Activated T-cell treated with anti-CD3 and anti-CD28 coated beads, Interleukin-2, amount 50 U/mL, for 1 hour (primary cell): ENCODE measurements at regions not wholly inside any gene's neighbourhood (a gene's known extent, or its start where the extent isn't known, plus 50 kb on each side); places are given as distances from the start of the nearest gene placed in this dataset.

ENCODE experiments used
- DNase-seq: peaks from one replicate; pipeline ENCODE4 v3.0.0-alpha.2; 2020

DNA sequence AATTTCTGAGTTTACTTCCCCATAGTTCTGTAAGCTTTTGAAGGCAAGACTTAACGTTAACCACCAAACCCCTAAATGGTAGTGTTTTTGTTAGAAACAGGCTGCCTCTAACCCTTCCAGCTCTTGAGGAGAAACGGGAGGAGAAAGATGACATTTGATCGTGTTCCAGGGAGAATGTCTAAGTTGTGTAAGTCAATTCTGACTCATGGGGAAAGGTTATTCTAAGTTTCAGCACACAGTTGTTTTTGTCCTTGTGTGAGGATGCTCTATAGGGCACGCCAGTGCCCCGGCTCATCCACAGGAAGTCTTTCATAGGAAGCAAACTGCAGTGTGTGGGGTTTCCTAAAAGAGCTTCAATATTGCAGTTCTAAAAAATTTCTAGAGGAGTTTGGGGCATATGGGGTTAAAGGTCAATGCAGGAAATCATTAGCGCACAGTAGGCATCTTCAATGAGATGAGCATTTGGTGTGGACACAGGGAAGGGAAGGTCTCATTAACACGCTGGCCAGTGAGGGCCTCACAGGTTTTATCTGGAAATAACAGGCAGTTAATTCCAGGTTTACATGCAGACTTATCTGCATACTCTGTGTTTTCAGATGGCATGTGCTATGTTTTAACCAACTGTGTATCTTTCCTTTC, 638.2 kb upstream of the IGFBP3 start:
- DNase-seq: no peak

DNA sequence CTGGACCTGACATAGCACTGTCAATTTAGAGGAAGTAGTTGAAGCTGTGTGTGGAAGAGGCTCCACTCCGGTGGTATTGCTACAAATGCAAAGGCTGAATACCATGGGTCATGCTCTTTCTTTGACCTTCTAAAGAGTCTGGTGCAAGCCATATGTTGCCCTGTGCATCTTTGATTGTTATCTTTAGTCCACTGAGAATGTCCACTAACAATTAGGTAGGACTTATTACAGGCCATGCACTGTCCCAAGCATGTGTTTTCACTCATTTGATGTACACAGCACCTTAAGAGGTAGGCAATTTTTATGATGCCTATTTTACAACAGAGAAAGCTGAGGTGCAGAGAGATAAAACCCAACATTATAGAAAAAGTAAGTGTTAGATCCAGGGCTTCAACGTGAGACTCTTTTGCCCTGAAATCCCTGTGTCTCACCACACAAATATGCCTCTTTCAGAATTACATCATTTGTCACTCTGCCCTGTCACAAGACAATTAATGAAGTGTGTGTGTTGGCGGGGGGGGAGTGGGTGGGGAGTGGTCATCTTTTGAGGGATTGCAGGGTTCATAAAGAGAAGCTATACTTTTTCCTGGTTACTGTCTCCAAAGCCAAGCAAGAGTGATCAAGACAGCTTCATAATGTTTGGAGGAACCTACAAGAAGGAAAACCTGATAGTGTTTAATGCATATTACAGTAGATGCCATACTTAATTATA, 637.6 kb upstream of the IGFBP3 start:
- DNase-seq: no peak

DNA sequence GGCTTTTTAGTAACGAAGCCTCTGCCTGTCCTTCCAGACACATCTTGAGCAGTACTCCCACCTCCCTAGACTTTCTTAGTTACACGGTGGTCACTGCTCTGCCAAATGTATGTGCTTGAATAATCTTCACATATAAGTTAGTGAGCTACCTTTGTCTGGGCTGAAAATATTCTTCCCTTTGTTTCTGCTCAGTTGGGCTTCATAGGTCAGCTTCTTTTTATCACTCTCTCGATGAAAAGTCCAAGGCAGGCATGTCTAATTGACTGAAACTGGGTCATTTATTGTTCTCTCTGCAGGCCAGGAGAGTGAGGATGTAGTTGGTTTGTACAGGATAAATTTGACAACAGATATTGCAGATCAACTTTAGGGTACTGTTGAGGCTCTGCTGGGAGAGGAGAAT, 636.7 kb upstream of the IGFBP3 start:
- DNase-seq: no peak

GRCh38 chr7:46557295-46557711, 636.2 kb upstream of the IGFBP3 start:
- DNase-seq: no peak

GRCh38 chr7:46554688-46555422, 633.8 kb upstream of the IGFBP3 start:
- DNase-seq: no peak

DNA sequence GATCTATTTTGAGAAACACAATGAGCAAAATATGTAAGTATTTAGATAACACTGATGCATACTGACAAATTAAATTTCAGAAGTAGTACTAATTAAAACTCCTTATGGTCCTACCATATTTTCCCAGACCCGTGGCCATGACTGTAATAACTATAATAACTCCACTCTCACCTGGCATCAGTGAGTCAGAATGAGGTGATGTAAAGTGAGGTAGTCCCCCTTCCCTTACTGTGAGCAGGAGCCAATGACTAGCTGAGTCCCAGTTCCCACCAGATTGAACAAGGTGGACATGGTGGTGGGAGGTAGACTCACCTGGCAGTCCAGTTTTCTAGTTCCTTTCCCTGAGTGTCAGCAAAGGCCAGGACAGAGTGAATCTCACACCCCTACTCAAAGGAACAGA, 630.5 kb upstream of the IGFBP3 start:
- no peak for DNase-seq

GRCh38 chr7:46550864-46551263, 629.8 kb upstream of the IGFBP3 start:
- no peak for DNase-seq

DNA sequence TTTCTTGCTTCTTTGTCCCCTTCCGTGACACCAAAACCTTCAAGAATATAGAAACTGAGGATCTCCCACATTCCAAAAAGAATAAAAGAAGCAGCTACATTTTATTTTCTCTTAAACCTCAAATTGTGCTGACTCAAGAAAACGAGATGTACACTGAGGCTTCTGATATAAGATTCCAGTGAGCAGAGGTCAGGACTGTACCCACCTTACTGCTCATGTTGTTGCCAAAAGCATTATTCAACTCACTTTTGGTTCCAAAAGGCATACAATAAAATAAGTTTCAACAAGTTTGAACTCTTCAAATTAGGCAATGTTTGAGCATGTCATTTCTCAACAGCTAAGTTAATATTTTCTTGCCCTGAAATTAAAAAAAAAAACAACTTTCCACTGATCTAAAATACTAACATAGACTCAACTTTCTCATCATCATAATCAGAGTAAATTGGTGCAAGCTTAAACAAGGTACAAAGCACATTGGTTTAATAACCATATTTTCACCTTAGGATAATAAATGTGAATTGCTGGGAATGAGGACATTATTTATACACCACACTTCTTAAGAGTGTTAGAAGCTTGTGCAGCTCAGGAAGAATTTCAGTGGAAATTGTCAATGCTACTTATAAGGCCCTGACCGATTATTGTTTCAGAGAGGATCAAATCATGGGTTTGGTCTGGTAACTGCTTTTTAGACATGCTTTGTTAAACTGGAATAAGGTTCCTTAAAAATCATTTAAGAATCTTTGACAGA, 629.0 kb upstream of the IGFBP3 start:
- DNase-seq: no peak

DNA sequence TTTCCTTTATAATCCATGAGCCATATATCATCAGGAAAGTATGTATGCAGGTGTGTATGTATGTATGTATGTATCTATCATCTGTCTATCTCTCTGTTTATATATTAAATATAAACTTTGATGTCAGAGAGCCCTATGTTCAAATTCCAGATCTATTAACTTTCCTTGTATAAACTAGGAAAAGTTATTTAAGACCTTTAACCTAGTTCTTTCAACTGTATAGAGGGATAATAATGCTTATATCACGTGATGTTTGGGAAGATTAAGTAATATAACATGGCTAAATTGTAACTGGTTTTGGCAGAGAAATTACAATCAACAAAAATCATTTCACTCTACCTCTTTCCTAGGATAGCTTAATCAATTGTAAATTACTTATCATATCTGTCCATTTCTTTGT, 628.3 kb upstream of the IGFBP3 start:
- no peak for DNase-seq

- DNase-seq: no peak
These were observed 626.0 kb upstream of the IGFBP3 start for GRCh38 chr7:46547044-46547443.

- no peak for DNase-seq
These were observed 624.7 kb upstream of the IGFBP3 start for GRCh38 chr7:46545790-46546189.

GRCh38 chr7:46544396-46545008, 623.4 kb upstream of the IGFBP3 start:
- DNase-seq: no peak

GRCh38 chr7:46542076-46542475, 621.0 kb upstream of the IGFBP3 start:
- DNase-seq: no peak

- DNase-seq: no peak
These were observed 618.9 kb upstream of the IGFBP3 start for GRCh38 chr7:46539892-46540483.

DNA sequence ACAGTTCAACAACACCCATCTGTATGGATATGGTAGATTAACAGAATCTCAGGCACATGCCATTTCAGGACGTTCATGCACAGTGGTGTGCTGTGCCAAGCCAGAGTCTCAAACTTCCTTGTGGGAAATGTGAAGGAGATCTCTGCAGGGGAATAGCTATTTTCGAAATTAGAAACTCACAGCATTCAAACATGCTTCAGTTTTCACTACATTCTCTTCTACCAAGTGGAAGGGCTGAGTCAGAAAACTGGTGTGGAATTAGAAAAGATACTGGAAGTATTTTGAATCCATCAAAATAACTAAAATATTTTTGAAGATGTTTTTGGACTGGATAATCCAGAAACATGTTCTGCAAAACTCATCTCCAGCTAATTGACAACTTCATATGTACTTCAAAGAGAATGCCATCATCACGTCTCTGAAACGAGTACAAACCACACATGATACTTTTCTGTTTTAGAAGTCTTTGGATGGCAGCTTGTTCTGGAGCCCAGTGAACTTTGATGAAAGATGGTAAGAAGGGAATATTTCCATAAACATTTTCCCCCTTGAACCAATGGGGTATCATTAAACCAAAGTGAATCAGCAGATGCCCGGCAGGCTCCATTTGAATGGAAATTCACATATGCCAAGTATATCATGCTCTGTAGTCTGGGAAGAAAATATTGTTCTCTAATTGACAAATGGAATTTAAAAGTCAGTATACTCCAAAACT, 616.3 kb upstream of the IGFBP3 start:
- DNase-seq: no peak

GRCh38 chr7:46534664-46535588, 613.9 kb upstream of the IGFBP3 start:
- DNase-seq: no peak

DNA sequence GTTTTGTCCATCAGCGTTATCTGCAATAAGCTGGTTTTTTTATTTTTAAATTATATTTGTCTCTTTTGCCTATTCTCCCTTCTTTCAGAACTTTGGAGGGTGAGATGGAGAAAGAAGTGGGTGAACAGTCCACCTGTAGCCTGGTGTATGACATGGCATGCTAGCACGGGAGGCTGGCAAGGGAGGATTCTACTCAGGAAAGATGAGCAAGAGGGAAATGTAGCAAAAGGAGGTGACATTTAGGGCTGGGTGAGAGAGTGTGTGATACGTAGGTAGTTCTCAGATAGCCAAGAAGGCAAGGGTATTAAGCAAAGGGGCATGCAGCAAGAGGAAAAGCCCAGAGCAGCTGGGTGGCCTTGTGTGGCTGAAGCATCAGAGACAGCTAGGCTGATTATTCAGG, 612.9 kb upstream of the IGFBP3 start:
- no peak for DNase-seq

DNA sequence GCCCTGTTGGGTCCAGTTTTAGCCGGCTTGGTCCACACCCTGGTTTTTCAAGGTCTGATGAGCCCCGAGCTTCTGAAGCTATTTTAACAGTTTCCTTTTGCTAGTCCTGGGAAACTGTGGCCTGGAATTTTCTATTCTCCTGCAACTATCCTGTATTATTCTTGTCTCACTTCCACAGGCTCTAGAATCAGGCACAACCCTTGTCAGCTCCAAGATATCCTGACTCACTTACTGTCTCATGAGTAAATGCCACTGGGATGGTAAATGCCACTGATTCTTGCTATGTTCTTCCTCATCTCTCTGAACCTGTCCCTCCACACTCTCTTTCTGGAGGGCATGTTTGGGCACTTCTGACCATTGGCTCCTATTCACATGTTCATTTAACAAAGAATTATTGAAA, 611.5 kb upstream of the IGFBP3 start:
- DNase-seq: no peak

DNA sequence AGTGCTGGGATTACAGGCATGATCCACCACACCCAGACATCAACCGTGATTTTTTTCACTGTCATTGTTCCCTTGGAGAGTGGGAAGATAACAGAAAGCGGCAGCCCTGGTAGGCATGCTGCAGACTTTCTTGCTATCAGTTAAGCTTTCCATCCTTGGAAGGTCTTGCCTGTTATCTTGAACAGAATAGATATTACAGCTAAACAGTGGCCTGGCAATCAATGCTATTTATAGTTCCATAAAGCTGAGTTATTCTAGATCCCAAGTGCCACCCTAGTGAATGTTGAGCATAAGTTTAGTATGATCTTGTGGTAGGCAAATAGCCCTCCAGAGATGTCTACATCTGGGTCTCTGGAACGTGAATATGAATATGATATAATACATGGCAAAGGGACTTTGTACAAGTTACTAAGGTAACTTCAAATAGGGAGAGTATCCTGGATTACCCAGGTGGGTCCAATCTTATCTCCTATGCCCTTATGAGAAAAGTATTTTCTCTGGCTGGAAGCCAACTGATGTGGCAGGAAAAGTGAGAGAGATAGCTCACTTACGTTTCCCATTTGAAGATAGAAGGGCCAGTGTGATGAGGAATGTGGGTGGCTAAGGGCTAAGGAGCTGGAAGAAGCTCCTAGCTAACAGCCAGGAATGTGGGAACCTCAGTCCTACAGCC, 609.1 kb upstream of the IGFBP3 start:
- no peak for DNase-seq

GRCh38 chr7:46527360-46527759, 606.3 kb upstream of the IGFBP3 start:
- DNase-seq: no peak
